ENCODE measurements at regions not wholly inside any gene's neighbourhood (a gene's known extent, or its start where the extent isn't known, plus 50 kb on each side); places are given as distances from the start of the nearest gene placed in this dataset.
"Not testable (repeated sequence)": the region's sequence is repeated elsewhere in the genome, so short reads cannot be mapped to it uniquely, and the experiment has no call there.

GRCh38 chr9:90044710-90045151 lies 439.9 kb downstream of the GADD45G start:
- peak; percentile 9 to 26 for DNase-seq

GRCh38 chr9:90046317-90046861 lies 441.6 kb downstream of the GADD45G start:
- peak; percentile 24 to 43 for DNase-seq

- DNase-seq = no peak
Observed at GRCh38 chr9:90047828-90048227, 443.0 kb downstream of the GADD45G start.

- DNase-seq = no peak
Observed at GRCh38 chr9:90052366-90052765, 447.6 kb downstream of the GADD45G start.

GRCh38 chr9:90053027-90053426 lies 448.2 kb downstream of the GADD45G start:
- DNase-seq = peak; percentile 32 to 46

GRCh38 chr9:90054810-90055209 lies 450.0 kb downstream of the GADD45G start:
- DNase-seq = no peak

GRCh38 chr9:90055226-90055625 lies 450.4 kb downstream of the GADD45G start:
- no peak for DNase-seq

GRCh38 chr9:90057361-90057760 lies 452.5 kb downstream of the GADD45G start:
- no peak for DNase-seq

- DNase-seq = no peak
Observed at GRCh38 chr9:90058182-90058763, 453.5 kb downstream of the GADD45G start.

- no peak for DNase-seq
Observed at GRCh38 chr9:90059436-90059835, 454.6 kb downstream of the GADD45G start.

GRCh38 chr9:90060256-90060655 lies 455.4 kb downstream of the GADD45G start:
- DNase-seq = no peak

GRCh38 chr9:90061187-90061586 lies 456.4 kb downstream of the GADD45G start:
- DNase-seq = no peak

- DNase-seq = no peak
Observed at GRCh38 chr9:90062982-90063381, 458.2 kb downstream of the GADD45G start.

- no peak for DNase-seq
Observed at GRCh38 chr9:90064248-90064647, 459.4 kb downstream of the GADD45G start.

- no peak for DNase-seq
Observed at GRCh38 chr9:90064971-90065370, 460.2 kb downstream of the GADD45G start.

GRCh38 chr9:90065851-90066250 lies 461.0 kb downstream of the GADD45G start:
- no peak for DNase-seq

GRCh38 chr9:90069085-90069484 lies 464.3 kb downstream of the GADD45G start:
- DNase-seq = no peak

- no peak for DNase-seq
Observed at GRCh38 chr9:90070056-90070455, 465.2 kb downstream of the GADD45G start.

GRCh38 chr9:90070469-90070868 lies 465.7 kb downstream of the GADD45G start:
- no peak for DNase-seq

GRCh38 chr9:90070931-90071660 lies 466.3 kb downstream of the GADD45G start:
- DNase-seq = no peak

GRCh38 chr9:90073186-90073945 lies 468.6 kb downstream of the GADD45G start:
- DNase-seq = no peak

- no peak for DNase-seq
Observed at GRCh38 chr9:90074316-90074962, 469.6 kb downstream of the GADD45G start.

- DNase-seq = not testable (repeated sequence)
Observed at GRCh38 chr9:90077598-90077997, 472.8 kb downstream of the GADD45G start.

All from activated CD4-positive, alpha-beta T cell treated with anti-CD3 and anti-CD28 coated beads, Interleukin-2, amount 50 U/mL, for 48 hours (primary cell).